ENCODE measurements at regions not wholly inside any gene's neighbourhood (a gene's known extent, or its start where the extent isn't known, plus 50 kb on each side); places are given as distances from the start of the nearest gene placed in this dataset.

- no peaks in the 10 kb centered on the region for H3K79me2 ChIP-seq (ENCODE audit: insufficient read depth, low read length)
- no peak overlapping the region for H2AFZ ChIP-seq (ENCODE audit: insufficient read depth, low read depth, low read length, poor library complexity, severe bottlenecking)
- H3K27me3 ChIP-seq (ENCODE audit: control insufficient read depth in 2 of 2, insufficient read depth in 2 of 2, low read length in 2 of 2) = no peaks in the 10 kb centered on the region
- WGBS (ENCODE audit: insufficient coverage) = 84% methylated on average over 3 of the region's 6 CpGs
- H3K9me3 Mint-ChIP-seq = peaks cover 0 to 2% (median 0%) of the 10 kb centered on the region in 7 donors
- H3K4me1 Mint-ChIP-seq = no peaks in the 10 kb centered on the region
- no peak overlapping the region for H3K4me2 ChIP-seq (replicated peaks; ENCODE audit: extremely low read depth, low read length, poor library complexity, severe bottlenecking)
- no peaks in the 10 kb centered on the region for H3K4me1 ChIP-seq (ENCODE audit: control insufficient read depth in 1 of 2, insufficient read depth in 2 of 2, low read length in 2 of 2)
- peaks cover 6 to 13% (median 10%) of the 10 kb centered on the region in 3 donors for H3K27me3 Mint-ChIP-seq (ENCODE audit: low read depth in 3 of 3)
- TF ChIP-seq CTCF (IDR thresholded peaks at IDR 0.05) = no peak
- no peaks in the 10 kb centered on the region for H4K20me1 ChIP-seq (ENCODE audit: insufficient read depth, low read length)
- H3K9ac ChIP-seq (ENCODE audit: insufficient read depth, low read length, poor library complexity, severe bottlenecking) = no peak overlapping the region
- H3K36me3 Mint-ChIP-seq = no peaks in the 10 kb centered on the region
- no peak for DNase-seq
- H3K36me3 ChIP-seq (replicated peaks in 1 of 2; ENCODE audit: control insufficient read depth in 1 of 2, insufficient read depth in 2 of 2, low read length in 2 of 2) = no peaks in the 10 kb centered on the region
- no peaks in the 10 kb centered on the region for H3K9me3 ChIP-seq (replicated peaks in 1 of 2; ENCODE audit: control insufficient read depth in 1 of 2, insufficient read depth in 1 of 2, low read length in 2 of 2)
- no peak overlapping the region for H3K27ac ChIP-seq (ENCODE audit: low read depth in 1 of 2, low read length in 2 of 2)
- intact Hi-C loops (cut with micrococcal nuclease) = no loop called here
- no peak overlapping the region for H3K4me3 Mint-ChIP-seq
- no peak overlapping the region for H3K27ac Mint-ChIP-seq
- no peak overlapping the region for H3K4me3 ChIP-seq (replicated peaks in 1 of 3; ENCODE audit: low read depth in 2 of 3, low read length in 3 of 3)
Measured at GRCh38 chr10:117690359-117690758, 147.8 kb downstream of the EMX2 start.

- H3K9me3 ChIP-seq (replicated peaks in 1 of 2; ENCODE audit: control insufficient read depth in 1 of 2, insufficient read depth in 1 of 2, low read length in 2 of 2) = no peaks in the 10 kb centered on the region
- Mint-ChIP-seq H3K4me3 (no peak overlapping the region), H3K9me3 (no peaks in the 10 kb centered on the region), H3K4me1 (no peaks in the 10 kb centered on the region), H3K27ac (no peak overlapping the region), H3K36me3 (no peaks in the 10 kb centered on the region), H3K27me3 (ENCODE audit: low read depth in 3 of 3) (peaks cover 3 to 8% (median 4%) of the 10 kb centered on the region in 3 donors)
- H2AFZ ChIP-seq (ENCODE audit: insufficient read depth, low read depth, low read length, poor library complexity, severe bottlenecking) = no peak overlapping the region
- WGBS (ENCODE audit: insufficient coverage) = 90% methylated on average over 3 of the region's 6 CpGs
- H3K79me2 ChIP-seq (ENCODE audit: insufficient read depth, low read length) = no peaks in the 10 kb centered on the region
- intact Hi-C loops (cut with micrococcal nuclease) = no loop called here
- H4K20me1 ChIP-seq (ENCODE audit: insufficient read depth, low read length) = no peaks in the 10 kb centered on the region
- H3K4me3 ChIP-seq (replicated peaks in 1 of 3; ENCODE audit: low read depth in 2 of 3, low read length in 3 of 3) = no peak overlapping the region
- no peak overlapping the region for H3K27ac ChIP-seq (ENCODE audit: low read depth in 1 of 2, low read length in 2 of 2)
- no peak overlapping the region for H3K4me2 ChIP-seq (replicated peaks; ENCODE audit: extremely low read depth, low read length, poor library complexity, severe bottlenecking)
- no peaks in the 10 kb centered on the region for H3K4me1 ChIP-seq (ENCODE audit: control insufficient read depth in 1 of 2, insufficient read depth in 2 of 2, low read length in 2 of 2)
- no peaks in the 10 kb centered on the region for H3K36me3 ChIP-seq (replicated peaks in 1 of 2; ENCODE audit: control insufficient read depth in 1 of 2, insufficient read depth in 2 of 2, low read length in 2 of 2)
- no peaks in the 10 kb centered on the region for H3K27me3 ChIP-seq (ENCODE audit: control insufficient read depth in 2 of 2, insufficient read depth in 2 of 2, low read length in 2 of 2)
- no peak overlapping the region for H3K9ac ChIP-seq (ENCODE audit: insufficient read depth, low read length, poor library complexity, severe bottlenecking)
- DNase-seq = no peak
- no peak for TF ChIP-seq CTCF (IDR thresholded peaks at IDR 0.05)
Measured at GRCh38 chr10:117694190-117694589, 151.6 kb downstream of the EMX2 start.

Measured in CD14-positive monocyte (primary cell).